Neutrophil (primary cell): ENCODE measurements at regions not wholly inside any gene's neighbourhood (a gene's known extent, or its start where the extent isn't known, plus 50 kb on each side); places are given as distances from the start of the nearest gene placed in this dataset.

Experiments
- H3K27ac ChIP-seq: fragments of 200-600 bp; sonication (generic); 2 replicates; pipeline ENCODE4 v1.5.1; 2016; ENCODE audit warnings: mild to moderate bottlenecking, moderate library complexity
- H3K27me3 ChIP-seq: fragments of 200-600 bp; sonication (generic); 2 replicates; pipeline ENCODE4 v1.6.0; 2016; ENCODE audit warnings: mild to moderate bottlenecking
- H3K36me3 ChIP-seq: fragments of 200-600 bp; sonication (generic); 2 replicates; pipeline ENCODE4 v1.5.1; 2017
- H3K4me1 ChIP-seq, 2 experiments: fragments of 200-600 bp in 1 of 2; sonication (generic) in 1 of 2; 1 replicate in 1 of 2; 2 replicates in 1 of 2; pipeline versions ENCODE4 v1.5.1 to v1.6.1; 2013 to 2016; ENCODE audit warnings: low read depth in 1 of 2, low read length in 1 of 2, mild to moderate bottlenecking in 1 of 2, moderate library complexity in 1 of 2; ENCODE audit not compliant: control insufficient read depth in 1 of 2, insufficient read depth in 1 of 2
- H3K4me3 ChIP-seq, 2 experiments: fragments of 200-600 bp in 1 of 2; sonication (generic) in 1 of 2; 1 replicate in 1 of 2; 2 replicates in 1 of 2; pipeline ENCODE4 v1.5.1; 2013 to 2016; ENCODE audit warnings: low read depth in 1 of 2, low read length in 1 of 2, mild to moderate bottlenecking in 1 of 2, moderate library complexity in 1 of 2
- H3K9me3 ChIP-seq: fragments of 200-600 bp; sonication (generic); 2 replicates; pipeline ENCODE4 v1.5.1; 2016
- CTCF ChIP-seq: fragments of 200-600 bp; sonication (generic); IDR thresholded peaks from 2 replicates; pipeline ENCODE4 v1.5.1; 2016; ENCODE audit warnings: antibody characterized with exemption

GRCh38 chr5:3163626-3164025 lies 412.1 kb upstream of the IRX2 start:
- H3K4me3 ChIP-seq = no peak overlapping the region
- no peak overlapping the region for H3K27ac ChIP-seq
- no peaks in the 10 kb centered on the region for H3K9me3 ChIP-seq
- H3K4me1 ChIP-seq = no peaks in the 10 kb centered on the region
- no peaks in the 10 kb centered on the region for H3K27me3 ChIP-seq
- TF ChIP-seq CTCF = no peak
- H3K36me3 ChIP-seq = no peaks in the 10 kb centered on the region

- Histone ChIP-seq H3K27ac (no peak overlapping the region), H3K36me3 (no peaks in the 10 kb centered on the region), H3K4me1 (no peaks in the 10 kb centered on the region), H3K9me3 (no peaks in the 10 kb centered on the region), H3K4me3 (no peak overlapping the region), H3K27me3 (no peaks in the 10 kb centered on the region)
- TF ChIP-seq CTCF = no peak
Measured at GRCh38 chr5:3161672-3162071, 410.2 kb upstream of the IRX2 start.

- H3K36me3 ChIP-seq = no peaks in the 10 kb centered on the region
- H3K4me1 ChIP-seq = no peaks in the 10 kb centered on the region
- H3K4me3 ChIP-seq = no peak overlapping the region
- H3K9me3 ChIP-seq = no peaks in the 10 kb centered on the region
- no peak overlapping the region for H3K27ac ChIP-seq
- no peak for TF ChIP-seq CTCF
- H3K27me3 ChIP-seq = peaks cover 5% of the 10 kb centered on the region
Measured at GRCh38 chr5:3157214-3157613, 405.7 kb upstream of the IRX2 start.

GRCh38 chr5:3155717-3156116 lies 404.2 kb upstream of the IRX2 start:
- no peak overlapping the region for H3K27ac ChIP-seq
- H3K9me3 ChIP-seq = no peaks in the 10 kb centered on the region
- H3K36me3 ChIP-seq = no peaks in the 10 kb centered on the region
- H3K4me1 ChIP-seq = no peaks in the 10 kb centered on the region
- TF ChIP-seq CTCF = no peak
- no peak overlapping the region for H3K4me3 ChIP-seq
- H3K27me3 ChIP-seq = peaks cover 5% of the 10 kb centered on the region

- Histone ChIP-seq H3K27me3 (peaks cover 5% of the 10 kb centered on the region), H3K4me3 (no peak overlapping the region), H3K36me3 (no peaks in the 10 kb centered on the region), H3K9me3 (no peaks in the 10 kb centered on the region), H3K27ac (no peak overlapping the region), H3K4me1 (no peaks in the 10 kb centered on the region)
- TF ChIP-seq CTCF = no peak
Measured at GRCh38 chr5:3155046-3155445, 403.6 kb upstream of the IRX2 start.

GRCh38 chr5:3153906-3154305 lies 402.4 kb upstream of the IRX2 start:
- no peaks in the 10 kb centered on the region for H3K4me1 ChIP-seq
- H3K27ac ChIP-seq = no peak overlapping the region
- no peak overlapping the region for H3K4me3 ChIP-seq
- no peaks in the 10 kb centered on the region for H3K36me3 ChIP-seq
- peaks cover 5% of the 10 kb centered on the region for H3K27me3 ChIP-seq
- H3K9me3 ChIP-seq = no peaks in the 10 kb centered on the region
- no peak for TF ChIP-seq CTCF
